Fibroblast of peridontal ligament (primary cell): ENCODE measurements at regions not wholly inside any gene's neighbourhood (a gene's known extent, or its start where the extent isn't known, plus 50 kb on each side); places are given as distances from the start of the nearest gene placed in this dataset.
"Not testable (repeated sequence)": the region's sequence is repeated elsewhere in the genome, so short reads cannot be mapped to it uniquely, and the experiment has no call there.

Source experiments
- DNase-seq: peaks from one replicate; pipeline ENCODE4 v3.0.0-alpha.2; 2010; ENCODE audit errors: extremely low read depth

GRCh38 chr1:105122041-105122440, 1372.3 kb downstream of the AMY1C start:
- no peak for DNase-seq

DNA sequence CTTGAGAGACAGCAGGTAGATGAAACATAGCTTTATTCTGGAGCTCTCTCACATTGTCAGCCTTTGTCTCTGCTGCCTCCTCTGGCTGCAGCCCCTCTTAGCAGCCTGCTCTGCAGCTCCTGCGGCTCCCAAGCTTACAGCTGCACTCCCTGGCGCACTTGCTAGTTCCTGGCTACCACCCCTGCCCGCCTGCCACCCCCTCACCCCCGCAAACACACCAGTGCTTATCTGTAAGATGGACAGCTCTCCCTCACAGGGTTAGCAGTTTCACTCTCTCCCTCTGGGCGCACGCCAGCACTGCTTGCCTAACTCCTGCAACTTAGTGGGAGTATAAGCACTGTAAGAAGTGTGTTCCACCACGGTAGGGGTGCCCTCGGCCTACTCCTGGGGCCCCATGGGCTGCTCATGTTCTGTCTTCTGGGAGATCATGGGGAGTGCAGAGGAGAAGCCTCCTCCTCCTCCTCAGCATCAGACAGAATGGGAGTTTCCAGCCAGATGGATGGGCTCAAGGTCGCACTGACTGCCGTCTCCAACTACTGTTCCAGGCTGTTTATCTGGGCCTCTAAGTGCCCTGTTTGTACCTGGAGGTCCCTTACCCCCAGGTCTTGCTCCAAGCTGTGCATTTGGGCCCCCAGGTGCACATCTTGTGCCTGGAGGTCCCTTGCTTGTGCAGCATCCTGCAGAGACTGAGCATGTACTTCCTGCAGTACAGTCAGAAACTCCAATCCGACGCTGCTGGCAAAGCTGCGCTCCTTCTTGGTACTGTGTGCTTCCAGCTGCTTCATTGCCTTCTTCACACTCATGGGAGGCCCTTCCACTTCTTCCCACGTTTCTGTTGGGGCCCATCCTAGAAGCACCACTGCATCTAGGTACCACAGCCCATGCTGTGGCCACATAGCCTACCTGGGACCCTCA, 1388.1 kb downstream of the AMY1C start:
- DNase-seq, result no peak

- DNase-seq, result no peak
These were observed 1388.8 kb downstream of the AMY1C start for GRCh38 chr1:105138458-105138893.

- DNase-seq, result no peak
These were observed 1423.1 kb downstream of the AMY1C start for GRCh38 chr1:105172788-105173187.

DNA sequence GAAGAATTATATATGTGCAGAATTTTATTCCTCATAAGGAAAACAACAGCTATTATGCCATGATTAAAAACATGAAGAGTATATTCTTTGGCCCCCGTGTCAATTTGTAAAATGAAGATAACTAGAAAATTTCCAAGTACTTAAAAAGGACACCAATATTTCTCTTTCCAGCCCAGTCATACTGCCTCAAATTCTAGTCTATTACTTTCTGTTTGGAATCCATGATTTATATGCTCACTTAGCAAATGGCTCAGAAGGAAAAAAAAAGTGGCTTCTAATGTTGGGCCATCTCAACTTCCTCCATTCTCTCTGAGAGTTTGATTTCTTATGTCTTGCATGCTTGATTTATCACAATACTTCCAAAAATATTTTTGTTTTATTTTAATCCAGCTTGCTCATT, 1431.1 kb downstream of the AMY1C start:
- DNase-seq, result no peak

DNA sequence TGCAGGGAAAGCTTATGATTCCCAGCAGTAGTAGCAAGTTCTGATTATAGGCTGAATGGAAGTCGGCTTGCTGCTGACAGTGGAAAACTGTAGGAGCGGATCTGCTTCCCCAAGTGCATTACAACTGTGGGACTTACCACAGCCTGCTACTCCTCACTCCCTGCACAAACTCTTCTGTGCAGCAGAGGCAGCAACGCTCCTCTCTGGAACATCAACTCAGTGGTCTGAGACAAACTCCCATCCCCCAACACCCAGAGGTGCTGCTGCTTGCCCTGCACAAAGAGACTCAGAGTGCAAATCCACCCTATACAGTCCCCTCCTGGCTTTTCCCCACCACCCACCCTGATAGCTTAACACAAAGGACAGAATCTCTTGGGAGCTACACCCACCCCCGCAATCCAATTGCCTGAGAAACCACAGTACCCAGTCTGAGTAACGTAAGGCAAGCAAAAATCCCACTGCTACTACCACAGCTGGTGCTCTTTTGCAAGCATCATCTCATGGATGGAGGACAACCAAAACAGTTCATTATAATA, 1455.2 kb downstream of the AMY1C start:
- DNase-seq, result no peak

DNA sequence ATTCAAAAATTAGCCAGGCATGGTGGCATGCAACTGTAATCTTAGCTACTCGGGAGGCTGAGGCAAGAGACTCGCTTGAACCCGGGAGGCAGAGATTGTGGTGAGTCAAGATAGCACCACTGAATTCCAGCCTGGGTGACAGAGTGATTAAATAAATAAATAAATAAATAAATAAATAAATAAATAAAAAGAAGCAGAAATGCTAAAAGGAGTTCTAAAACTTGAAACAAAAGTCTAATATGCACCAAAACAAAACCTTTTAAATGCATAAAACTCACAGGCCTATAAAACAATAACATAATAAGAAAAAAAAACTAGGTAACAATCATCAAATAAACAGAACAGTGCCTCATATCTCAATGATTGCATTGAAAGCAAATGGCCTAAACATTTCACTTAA, 1458.9 kb downstream of the AMY1C start:
- no peak for DNase-seq

GRCh38 chr1:105210747-105211146, 1461.0 kb downstream of the AMY1C start:
- DNase-seq, result no peak

- DNase-seq, result no peak
These were observed 1481.7 kb downstream of the AMY1C start for GRCh38 chr1:105231378-105231777.

DNA sequence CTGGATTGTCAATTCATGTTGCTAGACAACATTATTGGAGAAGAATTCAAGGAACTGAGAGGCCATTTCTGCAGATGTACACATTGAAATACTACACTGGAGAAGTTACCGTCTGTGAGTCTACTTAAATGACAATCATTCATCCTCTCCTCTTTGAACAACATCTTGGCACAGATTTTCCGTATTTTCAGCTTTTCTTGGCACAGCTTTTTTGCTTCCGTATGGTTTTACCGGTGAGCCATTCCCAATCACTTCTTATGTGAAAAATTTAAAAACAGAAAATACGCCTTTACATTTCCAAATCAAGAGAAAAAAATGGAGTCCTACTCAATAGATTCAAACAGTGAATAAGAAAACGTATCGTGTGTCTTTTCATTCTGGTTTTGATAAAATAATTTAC, 1493.7 kb downstream of the AMY1C start:
- no peak for DNase-seq

DNA sequence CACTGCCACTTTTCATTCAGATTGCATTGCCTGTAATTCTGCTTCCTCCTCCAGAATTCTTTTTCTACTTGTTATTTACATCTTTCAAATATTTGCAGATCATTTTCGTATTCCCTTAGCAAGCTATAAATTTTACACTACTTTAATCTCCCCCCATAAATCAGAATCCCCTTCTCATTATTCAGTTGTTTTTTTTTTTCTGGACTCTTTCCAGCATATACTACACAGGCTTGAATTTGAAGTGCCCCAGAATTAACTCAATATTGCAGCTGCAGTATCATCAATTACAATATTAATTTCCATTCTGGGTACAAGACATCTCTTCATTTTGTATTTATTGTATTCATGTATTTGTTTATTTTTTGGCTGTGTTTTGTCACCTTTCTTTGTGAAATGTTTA, 1494.3 kb downstream of the AMY1C start:
- DNase-seq, result no peak

- no peak for DNase-seq
These were observed 1505.2 kb downstream of the AMY1C start for GRCh38 chr1:105254906-105255305.

DNA sequence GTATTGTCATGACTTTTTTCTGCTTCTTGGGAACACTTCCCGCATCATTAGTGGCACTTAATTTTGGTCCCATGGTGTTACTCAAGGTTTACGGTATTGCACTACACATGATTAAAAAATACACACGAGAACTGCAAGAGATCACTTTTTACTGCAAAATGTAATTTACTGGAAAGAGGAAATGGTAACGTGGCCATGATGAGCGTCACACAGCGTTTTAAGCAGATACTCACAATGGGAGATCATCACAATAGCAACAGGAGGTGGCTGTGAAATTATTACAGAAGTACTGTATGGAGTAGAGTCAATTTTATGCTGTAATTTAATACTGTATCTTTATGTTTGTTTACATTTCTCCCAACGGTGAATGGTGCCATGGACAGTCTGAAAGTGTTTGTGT, 1510.3 kb downstream of the AMY1C start:
- DNase-seq, result no peak

GRCh38 chr1:105270966-105271365, 1521.3 kb downstream of the AMY1C start:
- DNase-seq, result no peak

GRCh38 chr1:105272376-105272775, 1522.7 kb downstream of the AMY1C start:
- not testable (repeated sequence) for DNase-seq

DNA sequence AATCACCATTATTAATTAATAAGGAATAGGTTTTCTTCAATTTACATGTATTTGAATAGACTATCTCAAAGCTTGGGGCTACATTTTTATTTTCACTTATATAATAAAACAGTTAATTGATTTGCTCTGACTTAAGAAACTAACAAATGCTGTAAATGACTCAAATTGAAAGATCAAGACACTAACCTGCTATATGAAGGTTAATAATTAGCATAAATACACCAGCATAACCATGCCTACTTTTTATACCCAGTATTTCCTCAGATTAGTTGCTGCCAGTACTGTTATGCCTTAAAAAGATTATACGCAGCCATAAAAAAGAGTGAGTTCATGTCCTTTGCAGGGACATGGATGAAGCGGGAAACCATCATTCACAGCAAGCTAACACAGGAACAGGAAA, 1545.1 kb downstream of the AMY1C start:
- no peak for DNase-seq

GRCh38 chr1:105310063-105310462, 1560.4 kb downstream of the AMY1C start:
- no peak for DNase-seq

GRCh38 chr1:105317976-105318375, 1568.3 kb downstream of the AMY1C start:
- DNase-seq, result no peak

- no peak for DNase-seq
These were observed 1577.2 kb downstream of the AMY1C start for GRCh38 chr1:105326886-105327285.

- DNase-seq, result no peak
These were observed 1587.7 kb downstream of the AMY1C start for GRCh38 chr1:105337420-105337819.

DNA sequence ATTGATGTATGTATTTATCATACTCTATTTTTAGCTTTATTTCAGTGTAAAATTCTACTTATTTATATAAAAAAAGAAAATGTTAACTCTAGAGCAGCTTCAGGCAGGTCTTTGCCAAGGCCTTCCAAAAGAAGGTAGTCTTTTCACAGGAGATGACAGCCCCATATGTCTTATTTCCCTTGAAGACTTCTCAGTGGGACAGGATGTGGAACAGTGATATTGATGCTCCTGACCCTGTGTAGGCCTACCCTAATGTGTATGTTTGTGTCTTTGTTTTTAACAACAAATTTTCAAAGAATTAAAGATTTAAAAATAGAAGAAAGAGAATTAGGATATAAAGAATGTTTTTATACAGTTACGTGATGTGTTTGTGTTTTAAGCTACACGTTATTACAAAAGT, 1593.6 kb downstream of the AMY1C start:
- DNase-seq, result no peak

DNA sequence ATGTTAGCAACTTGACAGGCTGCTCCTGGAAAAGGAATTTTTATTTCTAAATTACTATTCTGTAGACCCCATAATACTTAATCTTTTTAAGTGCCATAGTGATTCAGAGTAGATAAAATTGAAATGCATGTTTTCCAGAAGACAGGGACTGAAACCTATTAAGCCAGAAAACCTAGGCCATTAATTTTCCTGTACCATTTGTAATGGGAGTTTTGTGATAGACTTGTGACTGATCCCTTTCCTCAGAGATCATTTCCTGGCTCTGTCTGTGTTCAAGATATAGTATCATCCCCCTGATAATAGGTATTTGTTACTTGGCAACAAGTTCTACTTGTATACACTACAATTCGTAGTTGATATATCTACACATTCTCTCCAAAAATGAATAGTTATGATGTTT, 1609.8 kb downstream of the AMY1C start:
- no peak for DNase-seq

- DNase-seq, result no peak
These were observed 1612.7 kb downstream of the AMY1C start for GRCh38 chr1:105362438-105362837.
